ES-I3 (cell line): ENCODE measurements at regions not wholly inside any gene's neighbourhood (a gene's known extent, or its start where the extent isn't known, plus 50 kb on each side); places are given as distances from the start of the nearest gene placed in this dataset.

Experiments used
- H3K36me3 ChIP-seq: 2 replicates; pipeline ENCODE4 v1.6.1; 2013; ENCODE audit warnings: mild to moderate bottlenecking, low read length, control low read depth, moderate library complexity; ENCODE audit not compliant: insufficient read depth
- H3K4me1 ChIP-seq: 2 replicates; pipeline ENCODE4 v1.6.1; 2013; ENCODE audit warnings: mild to moderate bottlenecking, control low read depth, low read length; ENCODE audit not compliant: insufficient read depth
- H3K9ac ChIP-seq: 2 replicates; pipeline ENCODE4 v1.6.1; 2013; ENCODE audit warnings: low read depth, mild to moderate bottlenecking, low read length, moderate library complexity
- H3K9me3 ChIP-seq: 2 replicates; pipeline ENCODE4 v1.6.1; 2013; ENCODE audit warnings: mild to moderate bottlenecking, low read length, moderate library complexity; ENCODE audit not compliant: control insufficient read depth, insufficient read depth

DNA sequence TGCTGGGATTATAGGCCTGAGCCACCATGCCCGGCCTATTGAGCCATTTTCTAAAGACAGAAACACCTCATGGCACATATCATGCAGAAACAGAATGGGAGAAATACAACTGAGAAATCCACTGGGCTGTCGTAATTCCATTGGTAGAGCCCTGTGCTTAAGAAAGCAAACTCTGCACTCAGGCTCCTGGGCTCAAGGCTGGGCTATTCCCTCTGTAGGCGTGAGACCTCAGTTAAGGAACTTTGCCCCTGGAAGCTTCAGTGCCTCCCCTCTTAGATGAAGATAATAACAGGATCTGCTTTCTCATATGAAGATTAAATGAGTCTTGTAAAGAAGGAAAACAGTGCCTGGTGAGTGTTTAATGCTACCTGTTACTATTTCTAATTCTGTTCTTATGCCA lies 120.3 kb downstream of the PXDC1 start:
- Histone ChIP-seq H3K9ac (no peak overlapping the region), H3K4me1 (no peaks in the 10 kb centered on the region), H3K36me3 (no peaks in the 10 kb centered on the region), H3K9me3 (no peaks in the 10 kb centered on the region)

DNA sequence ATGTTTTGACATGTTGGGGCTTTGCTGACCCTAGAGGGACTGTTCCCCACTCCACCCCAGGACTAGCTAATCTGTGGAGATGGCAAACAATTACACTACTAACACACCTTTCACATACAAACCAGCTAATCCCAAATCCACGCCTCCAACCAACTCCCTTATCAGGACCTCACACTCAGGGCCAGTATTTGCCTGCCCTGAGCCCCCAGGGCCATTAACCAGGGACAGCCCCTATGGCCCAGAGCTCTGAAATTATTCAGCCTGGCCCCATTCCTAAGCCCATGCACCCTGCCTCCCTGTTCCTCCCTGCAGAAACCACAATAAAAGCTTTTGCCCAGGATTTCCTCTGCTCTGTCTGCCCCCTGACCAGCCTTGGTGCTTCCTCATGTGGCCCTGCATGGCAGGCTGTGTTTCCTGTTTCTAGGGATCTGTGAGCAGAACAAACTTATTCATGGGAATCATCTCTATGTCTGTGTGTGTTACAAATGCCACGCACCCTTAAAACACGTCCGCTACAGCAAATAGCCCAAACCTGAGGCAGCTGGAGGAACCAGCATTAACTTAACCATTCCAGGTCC lies 121.2 kb downstream of the PXDC1 start:
- no peak overlapping the region for H3K9ac ChIP-seq
- H3K9me3 ChIP-seq: no peaks in the 10 kb centered on the region
- H3K36me3 ChIP-seq: no peaks in the 10 kb centered on the region
- no peaks in the 10 kb centered on the region for H3K4me1 ChIP-seq

DNA sequence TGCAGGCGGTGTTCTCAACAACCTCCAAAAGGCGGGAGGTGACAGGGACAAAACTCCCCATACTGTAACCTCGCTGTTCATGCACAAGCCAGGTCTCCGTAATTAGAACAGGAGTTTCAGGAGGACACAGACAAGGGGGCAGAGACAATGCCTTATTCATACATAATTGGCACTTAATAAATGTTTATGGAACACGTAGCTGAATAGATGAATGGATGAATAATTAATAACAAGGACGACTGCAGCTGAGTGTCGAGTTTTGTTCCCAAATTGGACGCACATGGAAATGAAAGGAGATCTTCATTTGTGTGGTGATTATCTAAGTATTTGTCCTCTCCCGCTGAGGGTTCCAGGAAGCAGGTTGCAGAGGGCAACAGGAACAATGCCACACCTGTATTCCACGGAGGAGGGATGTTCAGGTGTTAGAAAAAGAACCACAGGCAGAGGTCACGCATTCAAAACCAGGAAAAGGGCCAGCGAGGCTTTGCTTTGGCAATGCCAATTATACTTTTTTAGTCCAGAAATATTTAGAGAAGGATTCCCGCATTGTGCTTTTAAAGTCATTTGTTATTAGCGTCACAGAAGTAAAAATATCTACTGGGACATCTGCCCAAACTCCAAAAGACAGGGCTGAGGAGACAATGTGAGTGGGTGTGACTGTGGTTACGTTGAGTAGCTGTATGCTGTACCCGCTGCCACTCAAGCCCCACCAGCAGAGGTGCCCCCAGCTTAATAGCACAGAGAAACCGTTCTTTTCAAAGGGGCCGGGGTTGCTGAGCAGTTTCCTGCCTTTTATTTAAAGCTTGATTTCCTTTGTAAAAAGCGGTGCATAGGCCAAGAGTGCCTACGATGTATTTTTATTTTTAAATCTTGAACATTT lies 123.3 kb downstream of the PXDC1 start:
- H3K36me3 ChIP-seq: no peaks in the 10 kb centered on the region
- peaks cover 15% of the 10 kb centered on the region; the same call in 1 of the 2 replicates for H3K4me1 ChIP-seq
- H3K9me3 ChIP-seq: no peaks in the 10 kb centered on the region
- no peak overlapping the region for H3K9ac ChIP-seq

DNA sequence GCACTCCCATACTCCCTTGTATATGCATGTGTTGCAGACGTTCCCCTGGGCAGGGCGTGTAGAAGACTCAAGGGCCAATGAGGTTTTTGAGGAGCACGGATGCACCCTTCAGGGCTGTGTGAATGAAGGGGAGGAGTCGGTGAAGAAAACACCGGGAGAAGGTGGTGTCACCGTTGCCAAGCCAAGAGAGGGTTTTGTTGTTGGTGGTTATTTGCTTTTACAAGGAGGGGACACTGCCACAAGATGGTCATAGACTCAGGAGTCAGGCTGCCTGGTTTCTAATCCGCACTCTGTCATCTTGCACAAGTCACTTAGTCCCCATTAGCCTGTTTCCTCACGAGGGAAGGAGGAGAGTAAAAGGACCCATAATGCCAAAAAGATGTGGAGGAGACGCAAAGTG lies 124.0 kb downstream of the PXDC1 start:
- Histone ChIP-seq H3K4me1 (peaks cover 15% of the 10 kb centered on the region; the same call in 1 of the 2 replicates), H3K36me3 (no peaks in the 10 kb centered on the region), H3K9ac (no peak overlapping the region), H3K9me3 (no peaks in the 10 kb centered on the region)

DNA sequence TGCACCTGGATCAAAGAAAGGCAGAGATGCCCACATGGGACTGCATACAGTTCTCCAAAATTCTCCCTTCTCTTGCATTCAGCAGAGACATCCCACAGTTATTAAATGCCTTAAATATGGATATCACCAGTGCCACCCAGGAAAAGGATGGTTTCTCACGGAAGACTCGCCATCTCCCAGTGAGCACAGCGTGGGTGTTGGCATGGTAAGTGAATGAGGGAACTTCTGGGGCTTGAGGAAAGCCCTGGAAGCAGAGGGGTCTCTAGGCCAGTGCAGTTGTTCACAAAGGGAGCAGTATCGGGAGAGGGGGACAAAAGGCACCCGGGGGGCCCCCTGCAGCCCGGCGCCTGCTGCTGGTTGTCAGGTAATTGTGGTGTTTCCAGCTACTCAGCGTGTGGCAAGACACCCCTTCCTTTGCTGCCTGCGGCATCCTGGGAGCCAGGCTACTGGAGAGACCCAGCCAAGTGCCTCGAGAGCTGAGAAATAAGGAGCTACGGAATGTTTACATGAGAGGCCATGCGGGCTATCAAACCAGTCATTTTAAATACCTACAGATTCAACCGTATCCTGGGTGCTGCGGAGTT lies 125.4 kb downstream of the PXDC1 start:
- peaks cover 15% of the 10 kb centered on the region; the same call in 1 of the 2 replicates for H3K4me1 ChIP-seq
- no peaks in the 10 kb centered on the region for H3K36me3 ChIP-seq
- H3K9me3 ChIP-seq: no peaks in the 10 kb centered on the region
- no peak overlapping the region for H3K9ac ChIP-seq

DNA sequence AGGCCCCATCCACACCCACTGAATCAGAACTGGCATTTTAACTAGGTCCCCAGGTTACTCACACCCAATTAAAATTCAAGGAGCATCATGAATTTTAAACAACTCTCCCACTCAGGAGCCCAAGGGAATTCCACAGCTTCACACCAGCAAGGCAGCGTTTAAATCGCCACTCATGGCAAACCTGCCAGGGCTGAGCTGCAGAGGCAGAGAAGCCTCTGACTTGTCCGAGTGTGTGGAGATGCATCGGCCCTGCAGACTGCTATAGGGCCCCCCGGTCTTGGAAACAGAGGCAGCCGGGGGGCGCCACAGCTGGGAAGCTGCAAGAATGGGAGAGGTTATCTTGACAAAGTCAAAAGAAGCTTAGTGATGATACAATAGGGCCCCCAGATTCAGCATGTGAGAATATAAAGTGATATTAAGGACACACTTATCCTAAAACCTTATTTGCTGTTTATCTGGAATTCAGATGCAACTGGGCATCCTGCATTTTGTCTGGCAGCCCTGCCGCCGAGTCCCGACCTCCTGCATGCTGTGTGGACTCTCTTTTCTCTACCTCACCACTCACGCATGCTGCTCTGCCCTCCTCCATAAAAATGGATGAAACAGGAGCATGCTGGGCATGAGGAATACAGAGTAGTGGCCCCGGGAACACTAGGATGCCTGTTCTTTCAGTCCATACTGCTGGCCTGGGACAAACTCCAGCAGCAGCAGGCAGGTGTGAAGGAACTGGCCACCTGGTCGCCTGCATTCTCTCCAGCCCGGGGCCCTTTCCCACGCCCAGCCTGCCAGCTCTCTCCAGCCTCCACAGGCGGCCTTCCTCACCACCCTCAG lies 126.1 kb downstream of the PXDC1 start:
- Histone ChIP-seq H3K36me3 (no peaks in the 10 kb centered on the region), H3K4me1 (peaks cover 15% of the 10 kb centered on the region; the same call in 1 of the 2 replicates), H3K9ac (no peak overlapping the region), H3K9me3 (no peaks in the 10 kb centered on the region)

DNA sequence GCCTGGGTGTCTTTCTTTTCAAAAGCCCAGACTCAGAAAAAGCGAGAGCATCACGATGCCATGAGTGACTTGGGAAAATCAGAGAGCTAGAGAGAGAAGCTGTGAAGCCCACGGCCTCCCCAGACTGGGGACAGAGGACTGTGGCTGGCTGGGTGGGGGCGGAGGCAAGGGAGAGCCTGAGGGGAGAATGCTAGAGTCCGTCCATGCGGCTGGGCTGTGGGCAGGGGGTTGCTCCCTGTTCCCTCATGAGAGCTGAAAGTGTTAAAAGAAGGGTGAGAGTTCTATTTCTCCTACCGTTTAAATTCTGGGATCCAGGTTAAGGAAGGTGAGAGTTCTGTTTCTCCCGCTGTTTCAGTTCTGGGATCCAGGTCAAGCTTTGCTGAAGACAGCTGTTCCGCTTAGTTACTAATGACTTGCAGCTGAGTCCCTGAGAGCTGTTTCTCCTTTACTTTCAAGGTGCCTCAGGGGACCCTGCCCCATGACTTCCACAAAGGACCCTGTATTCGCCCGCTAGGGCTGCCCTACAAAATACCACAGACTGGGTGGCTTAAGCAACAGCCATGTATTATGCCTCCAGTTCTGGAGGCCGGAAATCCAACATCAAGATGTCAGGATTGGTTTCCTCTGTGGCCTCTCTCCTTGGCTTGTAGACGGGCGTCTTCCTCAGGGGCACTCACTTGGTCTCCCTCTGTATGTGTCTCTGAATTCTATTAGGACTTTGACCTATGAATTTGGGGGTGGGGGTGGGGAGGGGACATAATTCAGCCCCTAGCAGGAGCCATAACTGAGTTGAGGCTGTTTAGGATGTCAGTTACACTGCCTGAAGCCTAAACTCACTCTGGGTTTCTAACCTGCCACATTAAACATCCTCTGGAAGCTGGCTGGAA lies 127.0 kb downstream of the PXDC1 start:
- peaks cover 15% of the 10 kb centered on the region; the same call in 1 of the 2 replicates for H3K4me1 ChIP-seq
- H3K36me3 ChIP-seq: no peaks in the 10 kb centered on the region
- H3K9ac ChIP-seq: no peak overlapping the region
- no peaks in the 10 kb centered on the region for H3K9me3 ChIP-seq

DNA sequence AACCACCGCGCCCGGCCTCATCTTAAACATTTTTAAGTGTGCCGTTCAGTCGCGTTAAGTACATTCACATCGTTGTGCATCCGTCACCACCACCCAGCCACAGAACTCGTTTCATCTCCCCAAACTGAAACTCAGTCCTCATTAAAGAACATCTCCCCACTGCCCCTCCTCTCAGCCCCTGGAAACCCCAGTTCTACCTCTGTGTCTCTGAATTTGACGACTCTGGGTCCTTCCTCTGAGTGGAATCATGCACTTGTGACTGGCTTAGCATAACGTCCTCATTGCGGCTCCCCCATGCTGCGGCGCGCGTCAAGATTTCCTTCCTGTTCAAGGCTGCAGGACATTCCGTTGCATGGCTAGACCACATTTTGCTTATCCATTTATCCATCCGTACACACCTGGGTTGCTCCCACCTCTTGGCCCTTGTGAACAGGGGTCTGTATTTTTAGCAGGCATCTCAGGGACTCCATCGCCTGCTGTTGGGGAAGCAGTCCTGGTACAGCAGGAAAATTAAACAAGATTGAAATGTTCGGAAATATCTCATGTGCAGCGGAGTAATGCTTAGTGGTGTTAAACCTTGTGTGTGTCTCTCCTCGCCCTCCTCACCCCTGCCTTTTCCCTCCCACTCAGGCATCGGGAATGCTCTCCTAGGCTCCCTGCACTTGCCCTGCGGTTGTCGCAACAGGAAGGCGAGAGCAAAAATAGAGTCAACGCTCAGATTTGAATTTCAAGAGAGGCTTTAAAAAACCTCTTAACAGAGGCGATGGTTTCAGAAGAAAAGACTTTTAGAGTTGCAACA lies 127.9 kb downstream of the PXDC1 start:
- H3K9me3 ChIP-seq: no peaks in the 10 kb centered on the region
- peaks cover 15% of the 10 kb centered on the region; the same call in 1 of the 2 replicates for H3K4me1 ChIP-seq
- H3K9ac ChIP-seq: no peak overlapping the region
- no peaks in the 10 kb centered on the region for H3K36me3 ChIP-seq

DNA sequence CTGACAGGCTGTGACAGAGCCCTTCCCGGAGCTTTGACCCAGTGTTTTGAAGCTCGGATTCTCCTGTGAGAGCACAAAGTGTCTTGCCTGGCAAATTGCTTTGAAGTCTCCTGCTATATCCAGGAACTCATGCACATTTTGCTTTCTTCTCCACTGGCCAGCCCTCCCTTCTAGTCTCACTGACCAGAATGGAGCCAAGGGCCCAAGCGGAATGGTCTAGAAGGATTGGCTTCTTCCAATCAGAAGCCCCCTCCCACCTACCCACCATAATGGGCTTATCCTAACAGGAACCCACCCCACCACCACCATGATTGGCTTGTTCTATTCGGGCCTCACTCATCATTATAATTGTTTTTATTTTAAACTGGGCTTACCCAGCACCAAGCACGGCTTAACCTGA lies 130.1 kb downstream of the PXDC1 start:
- H3K9me3 ChIP-seq: no peaks in the 10 kb centered on the region
- no peak overlapping the region for H3K9ac ChIP-seq

DNA sequence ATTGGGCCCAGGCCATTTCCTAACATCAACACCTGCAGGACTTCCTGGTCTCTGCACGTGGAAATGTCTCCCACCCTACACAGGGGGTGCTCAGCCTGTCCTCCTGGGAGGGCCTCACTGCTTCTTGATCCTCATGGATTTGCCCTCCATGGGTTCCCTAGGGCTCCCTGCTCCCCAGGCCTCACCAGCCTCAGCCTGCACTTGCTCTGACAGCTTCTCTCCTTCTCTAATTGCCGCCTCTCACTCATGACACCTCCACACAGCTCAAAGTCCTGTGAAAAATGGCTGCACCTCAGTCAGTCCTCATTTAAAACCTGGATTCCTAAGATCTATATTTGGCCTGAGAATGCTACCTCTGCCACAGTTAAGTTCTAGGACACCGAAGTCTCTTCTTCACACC lies 130.6 kb downstream of the PXDC1 start:
- H3K36me3 ChIP-seq: no peaks in the 10 kb centered on the region
- H3K4me1 ChIP-seq: peaks cover 15% of the 10 kb centered on the region; the same call in 1 of the 2 replicates
- no peaks in the 10 kb centered on the region for H3K9me3 ChIP-seq
- no peak overlapping the region for H3K9ac ChIP-seq

More for the DNA sequence above, 130.1 kb downstream of the PXDC1 start:
- Histone ChIP-seq H3K36me3 (no peaks in the 10 kb centered on the region), H3K4me1 (peaks cover 15% of the 10 kb centered on the region; the same call in 1 of the 2 replicates)

DNA sequence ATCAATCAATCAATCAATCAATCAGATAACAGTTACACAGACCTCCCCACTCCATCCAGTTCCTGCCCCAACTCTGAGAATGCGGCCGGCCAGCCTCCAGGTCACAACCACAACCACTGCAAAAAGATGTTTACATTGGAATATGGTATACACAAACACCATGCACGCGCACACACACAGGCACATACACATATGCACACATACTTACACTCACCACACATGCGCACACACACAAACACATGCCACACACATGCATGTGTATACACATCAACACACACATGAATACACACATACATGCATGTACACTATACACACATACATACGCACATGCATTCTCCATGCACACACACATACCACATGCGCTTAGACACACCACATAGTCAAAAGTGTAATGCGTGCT lies 131.1 kb downstream of the PXDC1 start:
- H3K4me1 ChIP-seq: peaks cover 15% of the 10 kb centered on the region; the same call in 1 of the 2 replicates
- H3K9me3 ChIP-seq: no peaks in the 10 kb centered on the region
- no peaks in the 10 kb centered on the region for H3K36me3 ChIP-seq
- H3K9ac ChIP-seq: no peak overlapping the region

DNA sequence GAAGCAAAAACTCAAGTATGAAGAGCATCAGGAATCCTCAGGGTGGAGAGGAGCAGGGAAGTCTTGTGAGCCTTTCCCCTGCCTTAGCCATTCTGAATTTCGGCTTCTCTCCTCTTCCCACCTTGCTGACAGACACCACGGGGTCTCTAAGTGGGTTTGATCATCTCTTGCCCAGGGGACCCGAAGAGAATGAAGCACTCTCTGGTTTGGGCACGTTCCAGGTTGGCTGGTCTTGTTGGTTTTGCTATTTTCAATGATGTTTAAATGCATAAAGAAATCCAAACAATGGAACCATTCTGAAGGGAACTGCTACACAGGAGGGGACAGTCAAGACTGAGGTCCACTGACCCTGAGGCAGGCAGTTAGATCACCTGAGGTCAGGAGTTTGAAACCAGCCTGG lies 131.7 kb downstream of the PXDC1 start:
- no peak overlapping the region for H3K9ac ChIP-seq
- no peaks in the 10 kb centered on the region for H3K9me3 ChIP-seq
- peaks cover 12% of the 10 kb centered on the region; the same call in 1 of the 2 replicates for H3K4me1 ChIP-seq
- H3K36me3 ChIP-seq: no peaks in the 10 kb centered on the region

DNA sequence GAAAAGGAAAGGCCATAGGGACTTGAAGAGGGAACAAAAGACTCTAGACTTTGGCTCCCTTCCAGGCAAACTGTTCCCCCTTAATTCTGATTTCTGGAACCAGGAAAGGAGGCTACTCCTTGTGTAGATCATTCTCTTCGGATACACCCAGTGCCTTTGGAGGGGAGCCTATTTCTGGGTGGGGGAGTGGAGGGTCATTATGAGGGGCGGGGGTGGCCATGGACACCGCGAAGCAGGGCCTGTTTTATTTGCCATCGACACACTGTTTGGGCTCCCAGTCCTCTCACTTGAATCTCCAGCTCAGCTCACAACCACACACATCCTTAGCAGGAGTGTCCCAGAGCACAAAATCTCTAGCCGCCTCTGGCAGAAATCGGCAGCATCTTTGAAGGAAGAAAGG lies 132.3 kb downstream of the PXDC1 start:
- Histone ChIP-seq H3K9ac (no peak overlapping the region), H3K9me3 (no peaks in the 10 kb centered on the region), H3K4me1 (peaks cover 7% of the 10 kb centered on the region; the same call in 1 of the 2 replicates), H3K36me3 (no peaks in the 10 kb centered on the region)
